22Rv1 (cell line): ENCODE measurements at regions not wholly inside any gene's neighbourhood (a gene's known extent, or its start where the extent isn't known, plus 50 kb on each side); places are given as distances from the start of the nearest gene placed in this dataset.

ENCODE experiments used
- H3K27ac ChIP-seq: fragments of 450-650 bp; 2 replicates; pipeline ENCODE4 v1.5.1; 2017
- ZFX ChIP-seq: fragments of 450-650 bp; IDR thresholded peaks from 2 replicates; pipeline ENCODE4 v1.6.1; 2017; ENCODE audit warnings: antibody characterized with exemption, borderline replicate concordance
- TF ChIP-seq, protein P1 (sequence below): fragments of 450-650 bp; IDR thresholded peaks from 2 replicates; pipeline ENCODE4 v1.5.1; 2017; ENCODE audit warnings: mild to moderate bottlenecking

DNA sequence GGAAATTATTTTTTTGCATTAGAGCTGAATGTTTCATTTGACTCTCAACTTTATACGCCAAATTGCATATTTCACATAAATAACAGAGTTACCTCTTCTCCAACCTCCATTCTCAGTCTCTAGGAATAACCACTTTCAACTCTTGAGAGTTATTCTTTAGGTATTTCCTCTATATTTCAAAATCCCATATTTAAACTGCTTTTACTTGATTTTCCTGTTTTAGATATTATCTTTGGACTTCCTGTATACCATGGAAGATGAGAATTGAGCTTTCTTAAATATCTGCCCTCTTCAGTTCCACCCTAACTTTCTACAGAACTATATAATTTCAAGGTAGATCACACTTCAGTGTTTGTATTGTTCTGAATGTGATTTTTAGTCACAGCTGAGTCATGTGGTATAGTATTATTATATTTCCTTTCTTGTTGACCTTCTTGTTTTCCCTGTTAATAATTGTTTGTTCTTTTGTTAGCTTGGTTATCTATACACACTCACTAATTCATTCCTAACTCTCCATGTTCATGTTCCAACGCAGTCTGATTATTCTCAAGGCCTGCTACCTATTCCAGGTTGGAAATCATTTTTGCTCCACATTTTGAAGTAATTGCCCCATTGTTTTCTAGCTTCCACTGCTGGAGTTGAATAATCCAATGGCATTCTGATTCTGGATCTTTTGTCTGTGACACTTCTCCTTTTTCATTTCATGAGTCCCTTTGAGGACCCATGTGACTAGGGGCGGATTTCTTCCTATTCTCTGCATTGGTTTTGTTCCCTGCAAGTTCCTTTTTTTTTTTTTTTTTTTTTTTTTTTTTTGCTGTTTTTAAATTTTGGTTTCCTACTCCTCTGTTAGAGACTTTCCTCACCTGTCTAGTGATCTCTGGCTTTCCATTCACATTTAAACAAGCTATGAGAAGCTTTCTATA lies 156.8 kb upstream of the RBMS1 start:
- H3K27ac ChIP-seq, result no peak overlapping the region
- TF ChIP-seq, protein P1, sequence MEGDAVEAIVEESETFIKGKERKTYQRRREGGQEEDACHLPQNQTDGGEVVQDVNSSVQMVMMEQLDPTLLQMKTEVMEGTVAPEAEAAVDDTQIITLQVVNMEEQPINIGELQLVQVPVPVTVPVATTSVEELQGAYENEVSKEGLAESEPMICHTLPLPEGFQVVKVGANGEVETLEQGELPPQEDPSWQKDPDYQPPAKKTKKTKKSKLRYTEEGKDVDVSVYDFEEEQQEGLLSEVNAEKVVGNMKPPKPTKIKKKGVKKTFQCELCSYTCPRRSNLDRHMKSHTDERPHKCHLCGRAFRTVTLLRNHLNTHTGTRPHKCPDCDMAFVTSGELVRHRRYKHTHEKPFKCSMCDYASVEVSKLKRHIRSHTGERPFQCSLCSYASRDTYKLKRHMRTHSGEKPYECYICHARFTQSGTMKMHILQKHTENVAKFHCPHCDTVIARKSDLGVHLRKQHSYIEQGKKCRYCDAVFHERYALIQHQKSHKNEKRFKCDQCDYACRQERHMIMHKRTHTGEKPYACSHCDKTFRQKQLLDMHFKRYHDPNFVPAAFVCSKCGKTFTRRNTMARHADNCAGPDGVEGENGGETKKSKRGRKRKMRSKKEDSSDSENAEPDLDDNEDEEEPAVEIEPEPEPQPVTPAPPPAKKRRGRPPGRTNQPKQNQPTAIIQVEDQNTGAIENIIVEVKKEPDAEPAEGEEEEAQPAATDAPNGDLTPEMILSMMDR, result no peak
- no peak for TF ChIP-seq ZFX

DNA sequence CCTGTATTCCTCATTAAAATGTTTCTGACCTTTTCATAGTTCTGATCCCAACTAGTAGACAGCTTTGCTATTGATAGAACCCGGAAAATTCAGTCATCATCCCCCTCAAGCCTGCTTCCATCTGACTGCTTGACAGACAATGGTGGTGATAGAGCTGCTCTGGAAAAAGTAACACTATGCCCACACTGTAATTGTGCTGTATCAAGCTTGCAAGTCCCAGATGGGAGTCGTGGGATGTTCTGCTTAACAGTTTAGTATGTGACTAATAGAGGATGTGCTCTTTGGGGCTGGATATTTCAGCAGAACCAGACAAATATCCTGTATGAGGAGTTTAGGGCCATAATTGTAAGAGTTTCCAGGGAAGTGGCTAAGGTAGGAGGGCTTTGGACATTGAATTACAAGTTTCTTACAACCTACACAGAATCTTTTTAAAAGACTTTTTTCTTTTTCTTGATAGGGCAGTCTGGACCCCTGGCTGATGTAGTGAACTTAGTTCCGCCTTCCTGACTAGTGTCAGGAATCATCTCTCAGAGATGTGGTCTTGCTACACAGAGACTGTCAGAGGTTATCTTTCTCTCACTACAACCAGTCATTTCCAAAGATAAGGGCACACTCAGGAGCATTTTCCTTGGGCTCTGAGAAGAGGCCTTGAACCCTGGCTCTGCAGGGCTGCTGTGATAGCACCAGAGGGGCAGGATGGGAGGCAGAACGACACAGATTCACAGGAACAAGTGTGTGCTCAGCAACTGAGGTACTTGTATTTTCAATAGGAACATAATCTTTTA lies 158.0 kb upstream of the RBMS1 start:
- H3K27ac ChIP-seq, result no peak overlapping the region
- TF ChIP-seq ZFX, result no peak
- TF ChIP-seq, protein P1, result no peak

DNA sequence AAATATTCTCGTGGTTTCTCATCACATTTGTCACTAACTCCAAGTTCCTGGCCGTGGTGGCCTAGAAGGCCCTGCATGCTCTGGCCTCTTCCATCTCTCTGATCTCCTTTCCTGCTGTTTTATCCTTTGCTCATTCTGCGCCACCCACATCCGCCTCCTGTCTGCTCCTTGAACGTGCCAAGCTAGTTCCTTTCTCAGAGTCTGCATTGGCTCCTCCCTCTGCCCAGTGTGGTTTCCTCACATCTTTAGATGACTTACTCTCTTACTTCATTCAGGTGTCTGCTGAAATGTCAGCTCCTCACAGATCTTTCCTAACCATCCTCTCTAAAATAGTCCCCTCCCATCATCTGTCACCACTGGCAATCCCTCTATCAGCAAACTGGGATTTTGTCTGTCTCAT lies 158.6 kb upstream of the RBMS1 start:
- H3K27ac ChIP-seq, result no peak overlapping the region
- TF ChIP-seq, protein P1, result no peak

DNA sequence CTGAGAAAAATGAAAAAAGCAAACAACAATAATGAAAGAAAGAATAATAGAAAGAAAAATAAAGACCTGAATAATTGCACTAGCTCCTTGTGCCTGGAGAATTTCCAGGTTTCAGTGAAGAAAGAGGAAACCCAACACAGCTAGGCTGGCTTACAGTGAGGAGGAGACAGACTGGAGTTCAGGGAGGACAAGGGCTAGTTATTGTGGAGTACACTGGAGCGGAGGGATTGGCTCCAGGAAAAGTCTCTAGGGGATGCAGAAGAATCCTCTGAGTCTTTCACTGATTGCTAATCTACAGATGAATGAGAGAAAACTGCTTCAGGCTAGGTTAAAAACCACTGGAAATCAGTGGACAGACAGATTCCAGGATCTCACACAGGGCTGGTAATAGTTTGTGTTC lies 163.6 kb upstream of the RBMS1 start:
- TF ChIP-seq, protein P1, result no peak
- no peak for TF ChIP-seq ZFX
- no peak overlapping the region for H3K27ac ChIP-seq

DNA sequence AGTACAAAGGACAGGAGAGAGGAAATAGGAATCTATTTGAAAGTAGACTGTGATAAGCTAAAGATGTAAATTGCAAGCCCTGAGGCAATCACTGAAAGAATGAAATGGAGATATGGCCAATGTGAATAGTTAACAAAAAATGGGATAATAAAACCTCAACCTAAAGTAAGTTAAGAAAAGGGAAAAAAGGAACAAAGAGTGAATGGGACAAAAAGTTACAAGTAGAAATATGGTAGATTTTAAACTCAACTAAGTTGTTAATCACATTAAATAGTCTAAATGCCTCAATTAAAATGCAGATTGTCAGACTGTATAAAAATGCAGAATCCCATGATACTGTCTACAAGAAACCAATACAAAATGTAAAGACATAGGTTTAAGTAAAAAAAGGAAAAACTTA lies 165.2 kb upstream of the RBMS1 start:
- TF ChIP-seq ZFX, result no peak
- TF ChIP-seq, protein P1, result no peak
- H3K27ac ChIP-seq, result no peak overlapping the region

DNA sequence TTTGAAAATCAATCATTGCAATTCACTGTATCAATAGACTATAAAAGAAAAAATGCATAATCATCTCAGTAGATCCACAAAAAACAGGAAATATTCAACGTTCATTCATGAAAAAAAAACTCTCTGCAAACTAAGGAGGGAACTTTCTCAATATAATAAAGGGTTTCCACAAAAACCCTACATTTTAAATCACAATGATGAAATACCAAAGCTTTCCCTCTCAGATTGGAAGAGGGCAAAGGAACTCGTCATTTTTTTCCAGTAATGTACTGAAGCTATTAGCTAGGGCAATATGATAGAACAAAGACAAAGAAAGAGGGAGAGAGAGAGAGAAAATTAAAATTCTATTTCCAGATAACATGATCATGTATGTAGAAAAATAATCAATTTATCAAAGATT lies 167.1 kb upstream of the RBMS1 start:
- no peak for TF ChIP-seq ZFX
- TF ChIP-seq, protein P1, result no peak
- H3K27ac ChIP-seq, result no peak overlapping the region

DNA sequence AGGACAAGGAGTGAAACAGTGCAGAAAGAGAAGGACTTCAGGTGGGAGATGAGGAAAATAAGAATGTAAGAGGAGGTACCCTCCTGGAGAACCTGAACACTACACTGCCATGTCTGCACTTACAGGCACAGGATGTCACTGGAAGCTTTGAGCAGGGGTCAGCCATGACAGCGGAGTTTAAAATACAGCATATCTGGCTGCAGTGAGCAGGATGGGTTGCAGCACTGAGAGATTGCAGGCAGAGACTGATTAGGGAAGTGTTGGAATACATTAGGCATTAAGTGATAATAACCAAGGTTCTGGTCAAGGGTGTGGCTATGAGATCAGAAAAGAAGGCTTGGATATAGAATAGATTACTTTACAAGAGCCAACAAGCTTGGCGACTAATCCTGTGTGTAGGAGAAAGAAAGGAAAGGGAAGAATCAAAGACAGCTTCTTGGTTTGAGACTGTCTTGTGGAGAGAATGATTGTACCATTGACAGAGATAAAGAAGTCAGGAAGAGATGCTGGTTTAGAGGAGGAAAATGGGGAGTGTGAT lies 171.1 kb upstream of the RBMS1 start:
- TF ChIP-seq, protein P1, result no peak
- no peak for TF ChIP-seq ZFX
- H3K27ac ChIP-seq, result no peak overlapping the region
